NOMO-1 treated with dmso at 0.1 percent for 144 hours (cell line): ENCODE measurements at regions not wholly inside any gene's neighbourhood (a gene's known extent, or its start where the extent isn't known, plus 50 kb on each side); places are given as distances from the start of the nearest gene placed in this dataset.

Source experiments
- DNase-seq: peaks from one replicate; lab custom pipeline; 2025; ENCODE audit not compliant: unreplicated experiment; lab: John Stamatoyannopoulos, UW

DNA sequence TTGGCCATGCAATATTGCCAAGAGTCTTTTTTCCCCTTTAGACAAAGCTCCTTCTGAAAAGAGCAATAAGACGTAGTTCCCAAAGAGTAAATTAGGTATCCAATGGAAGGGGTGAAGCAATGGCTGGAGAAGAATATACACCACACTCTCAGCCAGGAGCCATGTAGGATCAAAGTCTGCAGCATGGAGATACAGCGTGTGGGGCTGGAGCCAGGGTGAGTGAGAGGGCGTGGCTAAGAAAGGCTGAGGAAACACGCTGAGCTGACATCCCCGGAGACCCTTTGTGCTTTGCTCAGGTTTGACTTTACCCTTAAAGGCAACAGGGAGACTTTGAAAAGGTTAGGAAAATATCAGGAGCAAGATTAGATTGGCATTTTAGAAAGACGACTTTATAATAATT lies 87.1 kb upstream of the ELL2 start:
- DNase-seq: no peak

- no peak for DNase-seq
These were observed 84.2 kb upstream of the ELL2 start for GRCh38 chr5:96045888-96046287.

GRCh38 chr5:96043446-96043845 lies 81.8 kb upstream of the ELL2 start:
- DNase-seq: peak; percentile 48

- DNase-seq: no peak
These were observed 75.5 kb upstream of the ELL2 start for GRCh38 chr5:96037128-96037527.

- no peak for DNase-seq
These were observed 74.7 kb upstream of the ELL2 start for GRCh38 chr5:96036301-96036700.

DNA sequence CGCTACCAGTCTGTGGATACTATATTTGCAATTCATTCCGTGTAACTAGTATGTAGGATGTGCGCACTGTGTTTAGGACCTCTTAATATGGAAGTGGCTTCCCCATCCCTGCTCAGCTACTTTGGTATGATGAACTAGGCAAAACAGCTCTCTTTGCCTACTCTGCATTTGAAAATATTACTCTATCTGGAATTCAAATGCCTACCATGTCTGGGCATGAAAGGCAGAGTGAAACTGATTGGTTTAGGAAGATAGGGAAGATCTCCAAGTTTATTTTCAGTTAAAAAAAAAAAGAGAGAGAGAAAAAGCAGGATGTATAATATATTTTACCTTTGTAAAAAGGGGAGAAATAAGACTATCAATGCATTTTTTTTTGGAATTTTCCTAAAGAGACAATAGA lies 74.1 kb upstream of the ELL2 start:
- no peak for DNase-seq

GRCh38 chr5:96033116-96033515 lies 71.5 kb upstream of the ELL2 start:
- no peak for DNase-seq

- DNase-seq: no peak
These were observed 70.2 kb upstream of the ELL2 start for GRCh38 chr5:96031811-96032261.

DNA sequence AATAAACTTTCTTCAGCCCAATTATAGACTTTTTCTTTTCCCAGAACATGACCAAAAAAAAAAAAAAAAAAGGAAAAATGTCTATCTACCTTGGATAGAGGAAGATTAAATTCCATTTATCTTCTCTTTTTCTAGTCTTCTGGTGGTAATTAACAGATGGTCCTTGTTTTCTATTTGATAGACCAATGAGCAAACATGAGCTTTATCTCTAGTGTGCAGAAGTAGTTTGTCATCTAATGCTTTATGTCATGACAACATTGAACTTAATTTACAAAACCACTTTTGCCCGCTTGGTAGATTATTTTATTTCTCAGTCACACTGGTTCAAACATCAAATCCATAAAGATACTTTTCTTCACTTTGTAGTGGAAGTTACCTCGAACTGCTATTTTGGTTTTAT lies 69.5 kb upstream of the ELL2 start:
- DNase-seq: no peak

DNA sequence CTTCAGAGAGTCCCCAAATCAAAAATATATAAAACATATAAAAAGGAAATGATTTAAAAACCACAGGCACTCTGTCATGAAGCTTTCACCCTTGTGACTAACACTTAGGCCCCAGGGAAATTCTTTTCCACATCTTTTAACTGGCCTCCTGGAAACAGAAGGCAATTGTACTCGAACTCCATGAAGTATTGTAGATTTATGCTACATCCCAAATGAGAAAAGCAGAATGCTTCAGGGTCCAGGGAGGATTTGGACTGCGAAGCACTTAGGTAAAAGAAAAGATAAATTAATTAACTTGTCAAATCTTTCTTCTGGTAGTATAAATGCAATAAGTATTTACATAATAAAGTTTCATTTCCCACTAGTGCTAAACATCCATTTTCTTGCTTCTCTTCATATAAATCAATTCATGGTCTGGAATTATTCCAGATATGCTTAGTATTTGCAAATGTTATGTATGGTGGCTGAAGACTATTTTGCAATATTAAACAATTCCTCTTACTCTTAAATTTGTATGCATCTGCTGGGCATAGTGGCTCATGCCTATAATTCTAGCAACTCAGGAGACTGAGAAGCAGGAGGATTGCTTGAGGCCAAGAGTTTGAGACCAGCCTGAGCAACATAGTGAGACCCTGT lies 64.9 kb upstream of the ELL2 start:
- no peak for DNase-seq

- DNase-seq: no peak
These were observed 63.2 kb upstream of the ELL2 start for GRCh38 chr5:96024683-96025475.

- no peak for DNase-seq
These were observed 61.9 kb upstream of the ELL2 start for GRCh38 chr5:96023518-96023917.

DNA sequence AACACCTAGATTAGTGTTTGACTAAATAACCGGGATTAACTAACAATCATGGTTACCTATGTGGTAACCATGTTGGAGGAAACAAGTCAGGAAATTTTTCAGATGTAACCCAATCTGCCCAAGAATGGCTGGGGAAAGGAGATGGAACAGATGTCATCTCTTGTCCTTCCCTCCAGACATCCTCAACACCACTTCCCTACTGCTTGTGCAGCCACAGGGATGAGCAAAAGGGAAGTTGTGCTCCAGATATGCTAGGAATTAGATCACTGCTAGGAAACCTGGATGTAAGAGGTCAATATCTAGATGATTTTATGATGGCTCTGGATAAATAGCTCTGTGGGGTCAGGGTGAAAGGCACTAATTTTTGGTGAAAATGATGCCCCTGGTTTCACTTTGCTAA lies 61.3 kb upstream of the ELL2 start:
- no peak for DNase-seq

DNA sequence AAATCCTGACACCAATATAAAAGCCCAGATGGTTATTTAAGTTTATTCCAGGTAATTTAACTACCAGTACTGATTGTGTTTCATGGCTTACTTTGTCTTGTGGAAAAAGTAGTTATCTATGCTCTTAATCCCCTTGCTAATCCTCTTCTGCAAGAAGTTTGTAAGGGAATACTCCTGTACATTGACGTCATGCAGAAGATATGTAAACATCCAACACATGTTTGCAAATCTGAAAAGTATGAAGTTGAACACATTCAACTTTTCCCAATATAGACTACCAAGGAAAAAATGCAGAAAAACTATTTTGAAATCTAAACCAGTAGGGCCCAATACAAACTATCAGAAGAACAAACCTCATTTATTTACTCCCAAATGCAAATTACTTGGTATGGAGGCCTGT lies 56.3 kb upstream of the ELL2 start:
- no peak for DNase-seq

DNA sequence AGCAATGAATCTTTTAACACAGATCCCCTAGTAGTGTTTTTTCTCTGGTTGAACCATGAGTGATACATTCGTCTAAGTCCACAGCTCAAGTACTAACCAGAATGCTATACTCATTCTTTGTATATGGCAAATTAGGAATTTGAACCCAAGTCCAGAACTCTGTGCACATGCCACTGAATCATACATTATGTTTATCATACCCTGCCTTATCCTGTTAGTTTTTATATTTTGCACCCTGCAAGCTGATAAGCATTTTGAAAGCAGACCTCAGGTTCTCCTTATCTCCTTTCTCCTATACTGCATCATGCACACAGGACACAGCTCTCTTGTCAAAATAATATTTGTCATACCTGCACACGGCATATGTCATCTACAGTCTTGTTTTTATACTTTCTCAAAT lies 54.6 kb upstream of the ELL2 start:
- DNase-seq: no peak

GRCh38 chr5:96015709-96016108 lies 54.1 kb upstream of the ELL2 start:
- DNase-seq: no peak

DNA sequence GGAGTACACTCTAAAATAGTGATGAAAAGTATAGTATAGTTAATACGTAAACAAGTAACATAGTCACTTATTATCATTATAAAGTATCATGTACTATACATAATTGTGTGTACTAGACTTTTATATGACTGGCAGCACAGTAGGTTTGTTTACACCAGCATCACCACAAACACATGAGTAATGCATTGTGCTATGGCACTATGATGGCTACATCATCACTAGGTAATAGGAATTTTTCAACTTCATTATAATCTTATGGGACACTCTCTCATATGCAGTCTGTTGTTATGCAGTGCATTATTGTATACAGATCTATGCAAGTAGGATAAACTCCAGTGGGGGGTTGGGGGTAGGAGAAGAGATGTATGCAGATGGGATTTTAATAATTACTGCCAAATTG lies 52.7 kb upstream of the ELL2 start:
- DNase-seq: no peak

GRCh38 chr5:96013254-96013653 lies 51.6 kb upstream of the ELL2 start:
- DNase-seq: no peak

GRCh38 chr5:96012399-96012798 lies 50.7 kb upstream of the ELL2 start:
- no peak for DNase-seq
